ENCODE measurements at regions not wholly inside any gene's neighbourhood (a gene's known extent, or its start where the extent isn't known, plus 50 kb on each side); places are given as distances from the start of the nearest gene placed in this dataset.
"Not testable (repeated sequence)": the region's sequence is repeated elsewhere in the genome, so short reads cannot be mapped to it uniquely, and the experiment has no call there.

GRCh38 chr6:836276-836853, 143.4 kb upstream of the EXOC2 start:
- no peak for TF ChIP-seq POLR2AphosphoS5 (IDR thresholded peaks at IDR 0.05)
- TF ChIP-seq CTCF (IDR thresholded peaks at IDR 0.05), result no peak
- no peak for TF ChIP-seq EP300 (IDR thresholded peaks at IDR 0.05)
- no peak for TF ChIP-seq POLR2A (IDR thresholded peaks at IDR 0.05)
- Histone ChIP-seq H3K4me1 (peaks cover 0 to 31% (median 0%) of the 10 kb centered on the region in 3 donors), H3K36me3 (no peaks in the 10 kb centered on the region), H3K9me3 (no peaks in the 10 kb centered on the region), H3K27ac (peak overlapping the region in 1 of 4 donors; percentile 36), H3K27me3 (no peaks in the 10 kb centered on the region), H3K4me3 (no peak overlapping the region)
- 72% methylated on average over 2 of the region's 2 CpGs; no CpG with 5 or more reads in 1 of the 2 donors for WGBS, 2 donors (ENCODE audit: low coverage in 1 of 2)
- ATAC-seq, result no peak

- Histone ChIP-seq H3K27ac (peak overlapping the region in 2 of 4 donors; percentile 36 to 37), H3K36me3 (no peaks in the 10 kb centered on the region), H3K27me3 (no peaks in the 10 kb centered on the region), H3K9me3 (no peaks in the 10 kb centered on the region), H3K4me1 (peaks cover 0 to 31% (median 0%) of the 10 kb centered on the region in 3 donors), H3K4me3 (no peak overlapping the region)
- TF ChIP-seq POLR2A (IDR thresholded peaks at IDR 0.05) (no peak), CTCF (IDR thresholded peaks at IDR 0.05) (no peak), EP300 (IDR thresholded peaks at IDR 0.05) (no peak), POLR2AphosphoS5 (IDR thresholded peaks at IDR 0.05) (no peak)
- ATAC-seq, result no peak
- WGBS, 2 donors (ENCODE audit: low coverage in 1 of 2), result 56 to 72% methylated on average over 3 of the region's 3 CpGs
Measured at GRCh38 chr6:835476-836160, 142.7 kb upstream of the EXOC2 start.

GRCh38 chr6:834866-835265, 141.9 kb upstream of the EXOC2 start:
- TF ChIP-seq POLR2A (IDR thresholded peaks at IDR 0.05) (no peak), EP300 (IDR thresholded peaks at IDR 0.05) (no peak), POLR2AphosphoS5 (IDR thresholded peaks at IDR 0.05) (peak; percentile 23), CTCF (IDR thresholded peaks at IDR 0.05) (no peak)
- 46 to 48% methylated on average over 2 of the region's 2 CpGs for WGBS, 2 donors (ENCODE audit: low coverage in 1 of 2)
- Histone ChIP-seq H3K27ac (peak overlapping the region in 1 of 4 donors; percentile 36), H3K27me3 (no peaks in the 10 kb centered on the region), H3K36me3 (no peaks in the 10 kb centered on the region), H3K4me1 (peaks cover 0 to 31% (median 0%) of the 10 kb centered on the region in 3 donors), H3K4me3 (no peak overlapping the region), H3K9me3 (no peaks in the 10 kb centered on the region)
- ATAC-seq, result no peak

GRCh38 chr6:834190-834589, 141.3 kb upstream of the EXOC2 start:
- Histone ChIP-seq H3K4me1 (peaks cover 0 to 31% (median 0%) of the 10 kb centered on the region in 3 donors), H3K27ac (peak overlapping the region in 1 of 4 donors; percentile 36), H3K36me3 (no peaks in the 10 kb centered on the region), H3K4me3 (no peak overlapping the region), H3K9me3 (no peaks in the 10 kb centered on the region), H3K27me3 (no peaks in the 10 kb centered on the region)
- no peak for ATAC-seq
- TF ChIP-seq POLR2A (IDR thresholded peaks at IDR 0.05) (no peak), EP300 (IDR thresholded peaks at IDR 0.05) (no peak), POLR2AphosphoS5 (IDR thresholded peaks at IDR 0.05) (no peak), CTCF (IDR thresholded peaks at IDR 0.05) (no peak)
- 92 to 100% methylated on average over 2 of the region's 2 CpGs for WGBS, 2 donors (ENCODE audit: low coverage in 1 of 2)

GRCh38 chr6:832804-833203, 139.9 kb upstream of the EXOC2 start:
- H3K9me3 ChIP-seq, H3K27ac ChIP-seq, H3K36me3 ChIP-seq, ATAC-seq, H3K4me3 ChIP-seq, H3K27me3 ChIP-seq: not testable (repeated sequence)
- 89 to 92% methylated on average over 2 of the region's 2 CpGs for WGBS, 2 donors (ENCODE audit: low coverage in 1 of 2)
- H3K4me1 ChIP-seq, result peaks cover 0 to 31% (median 0%) of the 10 kb centered on the region in 3 donors
